Astrocyte (in vitro differentiated cells and primary cell): ENCODE measurements at regions not wholly inside any gene's neighbourhood (a gene's known extent, or its start where the extent isn't known, plus 50 kb on each side); places are given as distances from the start of the nearest gene placed in this dataset.

Experiments
- DNase-seq: peaks from one replicate; pipeline ENCODE4 v3.0.0-alpha.2; 2010; ENCODE audit warnings: low read depth
- FAIRE-seq: peaks from 2 replicates; lab custom pipeline; 2011; peaks lifted over from hg19 to GRCh38; lab: Jason Lieb, UNC
- H2AFZ ChIP-seq: 2 replicates; pipeline ENCODE4 v1.6.0; 2012; ENCODE audit warnings: low read depth, low read length, inconsistent platforms
- H3K27ac ChIP-seq: 2 replicates; pipeline ENCODE4 v1.5.1; 2011; ENCODE audit warnings: low read depth, low read length, inconsistent platforms
- H3K27me3 ChIP-seq: 2 replicates; pipeline ENCODE4 v1.6.0; 2011; ENCODE audit warnings: low read length, inconsistent platforms; ENCODE audit not compliant: insufficient read depth
- H3K36me3 ChIP-seq: 2 replicates; pipeline ENCODE4 v1.5.1; 2011; ENCODE audit warnings: low read length, inconsistent platforms; ENCODE audit not compliant: insufficient read depth
- H3K4me1 ChIP-seq: 2 replicates; pipeline ENCODE4 v1.5.1; 2011; ENCODE audit warnings: low read length, inconsistent platforms; ENCODE audit not compliant: insufficient read depth
- H3K4me2 ChIP-seq: 2 replicates; pipeline ENCODE4 v1.6.0; 2012; ENCODE audit warnings: low read length, inconsistent platforms
- H3K4me3 ChIP-seq: 2 replicates; pipeline ENCODE4 v1.5.1; 2011; ENCODE audit warnings: low read depth, mild to moderate bottlenecking, low read length, inconsistent platforms; ENCODE audit not compliant: insufficient read depth
- H3K79me2 ChIP-seq: 2 replicates; pipeline ENCODE4 v1.6.0; 2012; ENCODE audit warnings: mild to moderate bottlenecking, low read length, inconsistent platforms; ENCODE audit not compliant: insufficient read depth
- H3K9ac ChIP-seq: 2 replicates; pipeline ENCODE4 v1.6.0; 2012; ENCODE audit warnings: mild to moderate bottlenecking, low read length, inconsistent platforms
- H3K9me3 ChIP-seq: 2 replicates; pipeline ENCODE4 v1.5.1; 2012; ENCODE audit warnings: low read depth, mild to moderate bottlenecking, low read length, inconsistent platforms; ENCODE audit not compliant: insufficient read depth
- H4K20me1 ChIP-seq: 2 replicates; pipeline ENCODE4 v1.6.0; 2012; ENCODE audit warnings: low read length, inconsistent platforms; ENCODE audit not compliant: insufficient read depth
- H3K27ac Mint-ChIP-seq: one replicate; pipeline ENCODE4 v1.8.0; 2021; ENCODE audit warnings: mild to moderate bottlenecking, mixed read lengths; ENCODE audit not compliant: unreplicated experiment
- H3K27me3 Mint-ChIP-seq: one replicate; pipeline ENCODE4 v1.8.0; 2021; ENCODE audit warnings: low read depth, mixed read lengths; ENCODE audit not compliant: unreplicated experiment
- H3K36me3 Mint-ChIP-seq: one replicate; pipeline ENCODE4 v1.8.0; 2021; ENCODE audit warnings: low read depth, mixed read lengths; ENCODE audit not compliant: unreplicated experiment
- H3K4me1 Mint-ChIP-seq: one replicate; pipeline ENCODE4 v1.8.0; 2021; ENCODE audit warnings: low read depth, mixed read lengths; ENCODE audit not compliant: unreplicated experiment
- H3K4me3 Mint-ChIP-seq: one replicate; pipeline ENCODE4 v1.8.0; 2021; ENCODE audit warnings: mild to moderate bottlenecking, moderate library complexity, mixed read lengths; ENCODE audit not compliant: unreplicated experiment
- H3K9me3 Mint-ChIP-seq: one replicate; pipeline ENCODE4 v1.8.0; 2021; ENCODE audit warnings: mild to moderate bottlenecking, mixed read lengths; ENCODE audit not compliant: unreplicated experiment
- CTCF ChIP-seq: IDR thresholded peaks from 2 replicates; pipeline ENCODE4 v1.5.1; 2011; ENCODE audit warnings: low read depth, mild to moderate bottlenecking, inconsistent platforms, low read length, moderate library complexity; ENCODE audit not compliant: insufficient read depth
- EZH2 ChIP-seq: IDR thresholded peaks from 2 replicates; pipeline ENCODE4 v1.6.1; 2012; ENCODE audit warnings: mild to moderate bottlenecking, low read length, inconsistent platforms; ENCODE audit not compliant: insufficient read depth

GRCh38 chr17:72496461-72496860 lies 375.6 kb downstream of the SOX9 start:
- Mint-ChIP-seq H3K9me3 (peaks cover 5% of the 10 kb centered on the region), H3K4me1 (peaks cover 12% of the 10 kb centered on the region), H3K27ac (peak overlapping the region; percentile 80), H3K4me3 (no peak overlapping the region), H3K27me3 (no peaks in the 10 kb centered on the region), H3K36me3 (peaks cover 5% of the 10 kb centered on the region)
- no peak overlapping the region for H3K4me3 ChIP-seq
- FAIRE-seq (no peak), DNase-seq (peak; percentile 93)
- H2AFZ ChIP-seq, result no peak overlapping the region
- TF ChIP-seq CTCF, result no peak
- no peak for TF ChIP-seq EZH2
- H3K9me3 ChIP-seq, result no peaks in the 10 kb centered on the region
- H3K4me1 ChIP-seq, result peaks cover 15% of the 10 kb centered on the region
- peaks cover 72% of the 10 kb centered on the region for H4K20me1 ChIP-seq
- no peaks in the 10 kb centered on the region for H3K36me3 ChIP-seq
- peak overlapping the region; percentile 48 for H3K4me2 ChIP-seq
- no peaks in the 10 kb centered on the region for H3K27me3 ChIP-seq
- H3K9ac ChIP-seq, result no peak overlapping the region
- peak overlapping the region; percentile 14 for H3K27ac ChIP-seq
- H3K79me2 ChIP-seq, result peaks cover 88% of the 10 kb centered on the region

- peaks cover 26% of the 10 kb centered on the region for H3K4me1 Mint-ChIP-seq
- Histone ChIP-seq H3K79me2 (peaks cover 87% of the 10 kb centered on the region), H3K9ac (no peak overlapping the region), H3K27me3 (no peaks in the 10 kb centered on the region), H3K9me3 (no peaks in the 10 kb centered on the region), H4K20me1 (peaks cover 76% of the 10 kb centered on the region), H3K36me3 (no peaks in the 10 kb centered on the region), H2AFZ (no peak overlapping the region), H3K4me2 (no peak overlapping the region), H3K4me1 (peaks cover 30% of the 10 kb centered on the region), H3K27ac (no peak overlapping the region), H3K4me3 (no peak overlapping the region)
- FAIRE-seq, result no peak
- TF ChIP-seq EZH2 (no peak), CTCF (no peak)
- no peaks in the 10 kb centered on the region for H3K27me3 Mint-ChIP-seq
- DNase-seq, result no peak
- peaks cover 5% of the 10 kb centered on the region for H3K36me3 Mint-ChIP-seq
- no peak overlapping the region for H3K27ac Mint-ChIP-seq
- peaks cover 5% of the 10 kb centered on the region for H3K9me3 Mint-ChIP-seq
- no peak overlapping the region for H3K4me3 Mint-ChIP-seq
These were observed 377.1 kb downstream of the SOX9 start for GRCh38 chr17:72497915-72498314.

GRCh38 chr17:72498364-72499210 lies 377.8 kb downstream of the SOX9 start:
- FAIRE-seq, result no peak
- no peak overlapping the region for H3K27ac Mint-ChIP-seq

More at GRCh38 chr17:72498364-72499210, 377.8 kb downstream of the SOX9 start:
- Histone ChIP-seq H3K4me1 (peaks cover 30% of the 10 kb centered on the region), H3K9ac (no peak overlapping the region), H3K79me2 (peaks cover 87% of the 10 kb centered on the region), H2AFZ (no peak overlapping the region), H3K9me3 (no peaks in the 10 kb centered on the region), H3K27me3 (no peaks in the 10 kb centered on the region), H3K4me2 (no peak overlapping the region), H3K27ac (no peak overlapping the region), H4K20me1 (peaks cover 76% of the 10 kb centered on the region), H3K4me3 (no peak overlapping the region), H3K36me3 (no peaks in the 10 kb centered on the region)
- peaks cover 29% of the 10 kb centered on the region for H3K4me1 Mint-ChIP-seq
- no peak for DNase-seq
- H3K36me3 Mint-ChIP-seq, result peaks cover 5% of the 10 kb centered on the region
- no peak for TF ChIP-seq EZH2
- TF ChIP-seq CTCF, result no peak
- H3K9me3 Mint-ChIP-seq, result peaks cover 5% of the 10 kb centered on the region
- H3K27me3 Mint-ChIP-seq, result no peaks in the 10 kb centered on the region
- H3K4me3 Mint-ChIP-seq, result no peak overlapping the region
